ENCODE measurements at regions not wholly inside any gene's neighbourhood (a gene's known extent, or its start where the extent isn't known, plus 50 kb on each side); places are given as distances from the start of the nearest gene placed in this dataset.
"Not testable (repeated sequence)": the region's sequence is repeated elsewhere in the genome, so short reads cannot be mapped to it uniquely, and the experiment has no call there.

- DNase-seq = not testable (repeated sequence)
Observed at GRCh38 chr2:41335573-41335972, 712.2 kb upstream of the PKDCC start.

GRCh38 chr2:41337956-41338355 lies 709.9 kb upstream of the PKDCC start:
- DNase-seq = no peak

GRCh38 chr2:41344529-41344928 lies 703.3 kb upstream of the PKDCC start:
- no peak for DNase-seq

GRCh38 chr2:41353060-41353459 lies 694.8 kb upstream of the PKDCC start:
- DNase-seq = no peak

GRCh38 chr2:41355794-41356193 lies 692.0 kb upstream of the PKDCC start:
- DNase-seq = no peak

- no peak for DNase-seq
Observed at GRCh38 chr2:41364842-41365241, 683.0 kb upstream of the PKDCC start.

- no peak for DNase-seq
Observed at GRCh38 chr2:41375901-41376300, 671.9 kb upstream of the PKDCC start.

GRCh38 chr2:41377837-41378236 lies 670.0 kb upstream of the PKDCC start:
- DNase-seq = no peak

- no peak for DNase-seq
Observed at GRCh38 chr2:41378420-41378819, 669.4 kb upstream of the PKDCC start.

GRCh38 chr2:41379496-41380221 lies 668.2 kb upstream of the PKDCC start:
- DNase-seq = no peak

- peak; percentile 14 for DNase-seq
Observed at GRCh38 chr2:41381701-41382100, 666.1 kb upstream of the PKDCC start.

GRCh38 chr2:41387519-41387918 lies 660.3 kb upstream of the PKDCC start:
- no peak for DNase-seq

- peak; percentile 22 for DNase-seq
Observed at GRCh38 chr2:41393621-41394020, 654.2 kb upstream of the PKDCC start.

- no peak for DNase-seq
Observed at GRCh38 chr2:41394541-41394940, 653.3 kb upstream of the PKDCC start.

GRCh38 chr2:41395692-41396091 lies 652.1 kb upstream of the PKDCC start:
- no peak for DNase-seq

GRCh38 chr2:41399437-41400087 lies 648.3 kb upstream of the PKDCC start:
- DNase-seq = no peak

GRCh38 chr2:41400088-41400665 lies 647.6 kb upstream of the PKDCC start:
- no peak for DNase-seq

- DNase-seq = no peak
Observed at GRCh38 chr2:41405441-41405840, 642.4 kb upstream of the PKDCC start.

GRCh38 chr2:41409328-41409727 lies 638.5 kb upstream of the PKDCC start:
- DNase-seq = no peak

GRCh38 chr2:41410011-41410410 lies 637.8 kb upstream of the PKDCC start:
- DNase-seq = no peak

GRCh38 chr2:41413813-41414485 lies 633.9 kb upstream of the PKDCC start:
- no peak for DNase-seq

- peak; percentile 40 for DNase-seq
Observed at GRCh38 chr2:41414486-41415230, 633.2 kb upstream of the PKDCC start.

GRCh38 chr2:41417511-41417910 lies 630.3 kb upstream of the PKDCC start:
- no peak for DNase-seq
